Fibroblast of mammary gland (primary cell): ENCODE measurements at regions not wholly inside any gene's neighbourhood (a gene's known extent, or its start where the extent isn't known, plus 50 kb on each side); places are given as distances from the start of the nearest gene placed in this dataset.

ENCODE experiments used
- DNase-seq: peaks from one replicate; pipeline ENCODE4 v3.0.0-alpha.2; 2010; ENCODE audit warnings: low read depth
- H3K4me3 ChIP-seq: 2 replicates; pipeline ENCODE4 v1.5.1; 2011; ENCODE audit warnings: low read depth, mild to moderate bottlenecking, low read length, moderate library complexity; ENCODE audit not compliant: control insufficient read depth
- TF ChIP-seq, protein P1 (sequence below): conservative IDR thresholded peaks from 2 replicates; pipeline ENCODE4 v1.5.1; 2011; ENCODE audit warnings: low read depth, low read length, inconsistent platforms; ENCODE audit not compliant: control insufficient read depth, insufficient read depth

DNA sequence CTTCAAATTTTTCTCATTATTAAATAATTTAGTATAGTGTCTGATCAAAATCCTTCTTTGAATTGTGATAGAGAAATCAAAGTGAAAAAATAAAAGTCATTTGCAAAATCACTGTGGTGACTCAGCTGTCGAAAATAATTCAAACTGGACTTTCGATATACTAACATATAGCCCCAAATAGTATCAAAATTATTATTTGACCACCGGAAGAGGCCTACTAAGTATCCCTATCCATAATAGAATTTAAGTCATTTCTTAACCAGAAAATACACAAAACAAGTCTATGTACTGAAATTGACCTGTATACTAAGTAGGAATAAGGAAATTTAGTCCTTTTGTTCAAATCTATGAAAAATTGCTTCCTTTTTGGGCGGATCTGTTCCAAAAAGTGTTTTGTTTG, 180.7 kb downstream of the MRPL39 start:
- H3K4me3 ChIP-seq = no peak overlapping the region
- DNase-seq = no peak
- TF ChIP-seq, protein P1, sequence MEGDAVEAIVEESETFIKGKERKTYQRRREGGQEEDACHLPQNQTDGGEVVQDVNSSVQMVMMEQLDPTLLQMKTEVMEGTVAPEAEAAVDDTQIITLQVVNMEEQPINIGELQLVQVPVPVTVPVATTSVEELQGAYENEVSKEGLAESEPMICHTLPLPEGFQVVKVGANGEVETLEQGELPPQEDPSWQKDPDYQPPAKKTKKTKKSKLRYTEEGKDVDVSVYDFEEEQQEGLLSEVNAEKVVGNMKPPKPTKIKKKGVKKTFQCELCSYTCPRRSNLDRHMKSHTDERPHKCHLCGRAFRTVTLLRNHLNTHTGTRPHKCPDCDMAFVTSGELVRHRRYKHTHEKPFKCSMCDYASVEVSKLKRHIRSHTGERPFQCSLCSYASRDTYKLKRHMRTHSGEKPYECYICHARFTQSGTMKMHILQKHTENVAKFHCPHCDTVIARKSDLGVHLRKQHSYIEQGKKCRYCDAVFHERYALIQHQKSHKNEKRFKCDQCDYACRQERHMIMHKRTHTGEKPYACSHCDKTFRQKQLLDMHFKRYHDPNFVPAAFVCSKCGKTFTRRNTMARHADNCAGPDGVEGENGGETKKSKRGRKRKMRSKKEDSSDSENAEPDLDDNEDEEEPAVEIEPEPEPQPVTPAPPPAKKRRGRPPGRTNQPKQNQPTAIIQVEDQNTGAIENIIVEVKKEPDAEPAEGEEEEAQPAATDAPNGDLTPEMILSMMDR = no peak

DNA sequence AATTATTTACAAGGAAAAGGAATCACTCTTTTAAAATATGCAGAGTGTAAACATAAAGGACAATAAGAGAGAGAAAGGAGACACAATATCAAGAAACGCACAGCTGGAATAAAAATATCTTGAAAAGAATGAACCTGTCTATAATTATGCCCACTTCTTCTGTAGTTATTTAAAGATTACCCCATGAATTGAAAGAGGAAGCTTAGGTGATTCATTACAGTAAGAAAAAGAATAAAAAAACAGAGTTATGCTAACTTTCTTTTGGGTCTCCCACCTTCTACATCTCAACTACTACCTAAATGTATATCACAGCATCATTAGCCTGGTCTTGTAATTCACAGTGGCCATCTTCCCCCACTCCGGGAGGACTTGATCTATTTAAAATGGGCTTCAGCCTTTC, 182.1 kb downstream of the MRPL39 start:
- H3K4me3 ChIP-seq = no peak overlapping the region
- no peak for DNase-seq
- TF ChIP-seq, protein P1 = no peak

DNA sequence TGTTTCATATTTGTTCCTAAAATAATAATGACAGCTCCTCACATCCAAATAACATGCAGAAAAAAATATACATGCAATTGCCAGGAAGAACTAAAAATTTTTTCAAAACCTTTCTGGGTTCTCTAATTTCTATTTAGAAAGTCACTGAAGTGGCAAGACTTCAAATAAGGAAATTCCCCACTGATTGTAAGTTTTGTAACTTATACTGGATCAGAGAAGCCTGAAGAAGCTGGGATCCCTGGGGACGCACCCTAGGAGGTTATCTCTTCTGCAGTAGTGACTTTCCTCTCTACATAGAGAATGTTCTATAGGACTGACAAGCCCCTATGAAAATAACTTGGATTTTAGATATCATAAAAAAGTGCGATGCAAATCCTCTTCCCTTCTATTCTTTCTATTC, 182.6 kb downstream of the MRPL39 start:
- TF ChIP-seq, protein P1 = no peak
- no peak overlapping the region for H3K4me3 ChIP-seq
- no peak for DNase-seq

DNA sequence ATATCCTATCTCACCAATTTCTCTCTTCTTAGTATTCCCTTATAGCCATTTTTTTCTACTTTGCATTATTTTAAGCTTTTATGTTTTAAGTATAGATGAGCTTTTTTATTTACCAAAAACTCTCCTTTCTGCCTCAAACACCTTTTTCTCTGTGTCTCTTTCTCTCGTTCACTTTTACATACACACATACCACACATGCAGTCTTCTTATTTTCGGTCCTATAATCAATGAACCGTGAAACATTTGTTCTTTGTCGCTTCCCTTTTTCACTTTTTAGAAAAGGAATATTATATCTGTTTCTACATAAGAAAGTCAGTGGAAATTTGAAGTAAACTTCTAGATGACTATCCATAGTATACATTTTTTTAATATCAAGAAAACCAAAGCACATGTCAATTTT, 183.2 kb downstream of the MRPL39 start:
- H3K4me3 ChIP-seq = no peak overlapping the region
- no peak for DNase-seq
- TF ChIP-seq, protein P1 = no peak

DNA sequence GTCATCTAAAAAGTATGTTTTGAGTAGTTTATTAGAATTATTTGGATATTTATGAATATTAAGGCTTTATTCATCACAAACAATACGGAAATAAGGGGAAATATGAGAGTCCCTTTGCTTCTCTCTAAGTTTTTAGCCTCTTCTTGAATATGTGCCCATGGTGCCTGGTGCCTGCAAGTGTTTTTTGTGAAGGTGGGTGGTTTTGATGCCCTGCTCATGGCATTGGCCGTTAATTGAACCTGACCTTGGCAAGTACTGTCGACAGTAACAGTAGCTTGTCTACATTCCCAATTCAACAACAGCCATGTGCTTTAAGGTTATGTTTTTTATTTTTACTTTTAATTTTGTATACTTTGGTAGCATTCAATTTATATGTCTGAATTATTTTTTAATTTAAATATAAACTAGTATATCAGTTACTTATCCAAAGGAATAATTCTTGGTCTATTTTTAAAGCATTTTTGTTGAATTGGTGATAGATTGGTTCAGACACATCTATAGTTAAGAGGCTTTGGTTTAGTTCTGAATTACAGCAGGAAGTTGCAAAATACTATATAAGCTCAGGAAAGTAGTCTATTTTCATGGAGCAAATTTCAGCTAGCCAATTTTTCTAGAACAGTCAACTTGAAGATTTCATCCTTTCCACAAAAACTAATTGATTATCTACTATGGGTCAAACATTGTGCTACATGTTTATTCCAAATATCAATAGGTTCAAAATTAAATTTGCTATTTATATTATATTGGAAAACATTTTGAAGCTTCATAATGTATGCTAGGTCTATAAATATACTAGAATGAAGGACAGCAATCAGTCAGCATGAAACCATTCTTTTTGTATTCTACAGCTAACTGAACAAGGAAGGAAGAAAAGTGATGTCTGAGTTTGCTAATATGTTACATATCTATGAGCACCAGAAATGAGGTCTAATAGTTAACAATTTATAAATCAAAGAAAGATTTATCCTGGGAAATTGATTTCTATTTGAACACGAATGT, 184.4 kb downstream of the MRPL39 start:
- no peak overlapping the region for H3K4me3 ChIP-seq
- no peak for DNase-seq
- TF ChIP-seq, protein P1 = no peak

DNA sequence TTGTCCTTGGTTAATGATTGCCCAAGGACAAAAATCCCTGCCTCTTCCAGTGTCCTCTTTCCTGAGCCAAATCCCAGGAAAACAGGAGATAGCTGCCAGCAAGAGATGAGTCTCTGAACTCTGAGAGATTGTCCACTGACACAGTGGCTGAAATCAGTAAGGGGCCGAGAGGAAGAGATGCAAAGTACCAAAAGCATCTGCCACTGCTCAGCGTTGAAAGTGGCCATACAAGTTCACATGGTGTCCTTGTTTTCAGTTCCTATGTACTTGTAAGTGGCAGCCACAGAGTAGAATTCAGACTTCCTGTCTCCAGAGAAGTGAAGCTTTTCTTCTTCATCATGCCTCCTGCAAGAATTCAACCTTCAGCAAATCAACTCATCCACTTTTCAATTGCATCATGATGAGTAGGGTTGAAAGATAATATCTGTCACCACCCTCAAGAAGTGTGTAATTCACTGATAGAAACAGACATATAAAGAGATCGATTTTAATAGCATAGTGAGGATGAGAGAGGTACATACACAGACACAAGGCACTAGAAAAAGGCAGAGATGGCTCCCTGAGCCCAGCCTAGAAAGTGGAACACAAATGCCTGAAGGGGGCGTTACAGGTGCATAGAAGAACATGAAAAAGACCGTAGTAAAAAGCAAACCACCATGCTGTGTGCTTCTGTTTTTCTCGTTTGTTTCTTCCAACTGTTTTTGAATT, 185.8 kb downstream of the MRPL39 start:
- TF ChIP-seq, protein P1 = peak; percentile 74
- peak; percentile 72 for DNase-seq
- no peak overlapping the region for H3K4me3 ChIP-seq
